Activated naive CD8-positive, alpha-beta T cell (primary cell): ENCODE measurements at regions not wholly inside any gene's neighbourhood (a gene's known extent, or its start where the extent isn't known, plus 50 kb on each side); places are given as distances from the start of the nearest gene placed in this dataset.
"Not testable (repeated sequence)": the region's sequence is repeated elsewhere in the genome, so short reads cannot be mapped to it uniquely, and the experiment has no call there.

Source experiments
- H3K27ac Mint-ChIP-seq: one replicate; pipeline ENCODE4 v1.8.0; 2021; ENCODE audit warnings: mixed read lengths
- H3K27me3 Mint-ChIP-seq: one replicate; pipeline ENCODE4 v1.8.0; 2021; ENCODE audit warnings: mixed read lengths
- H3K36me3 Mint-ChIP-seq: one replicate; pipeline ENCODE4 v1.8.0; 2021; ENCODE audit warnings: mixed read lengths
- H3K4me1 Mint-ChIP-seq: one replicate; pipeline ENCODE4 v1.8.0; 2021; ENCODE audit warnings: low read depth, mixed read lengths
- H3K4me3 Mint-ChIP-seq: one replicate; pipeline ENCODE4 v1.8.0; 2021; ENCODE audit warnings: mild to moderate bottlenecking, mixed read lengths
- H3K9me3 Mint-ChIP-seq: one replicate; pipeline ENCODE4 v1.8.0; 2021; ENCODE audit warnings: low read depth, mixed read lengths

DNA sequence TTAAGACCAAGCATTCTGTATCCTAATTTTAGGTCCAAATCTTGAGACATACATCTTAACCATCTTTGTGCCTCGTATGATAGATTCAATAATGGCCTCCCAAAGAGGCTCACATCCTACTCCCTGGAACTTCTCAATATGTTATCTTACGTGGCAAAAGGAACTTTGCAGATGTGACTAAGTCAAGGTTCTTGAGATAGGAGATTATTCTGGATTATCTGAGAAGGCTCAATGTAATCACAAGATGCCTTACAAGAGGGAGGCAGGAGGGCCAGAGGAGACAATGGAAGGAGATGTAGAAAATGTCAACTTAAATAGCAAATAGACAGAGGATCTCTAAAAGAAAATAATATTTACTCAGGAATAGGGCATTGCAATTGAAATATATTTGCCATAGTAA lies 548.9 kb downstream of the MATN1 start:
- H3K36me3 Mint-ChIP-seq = no peaks in the 10 kb centered on the region

DNA sequence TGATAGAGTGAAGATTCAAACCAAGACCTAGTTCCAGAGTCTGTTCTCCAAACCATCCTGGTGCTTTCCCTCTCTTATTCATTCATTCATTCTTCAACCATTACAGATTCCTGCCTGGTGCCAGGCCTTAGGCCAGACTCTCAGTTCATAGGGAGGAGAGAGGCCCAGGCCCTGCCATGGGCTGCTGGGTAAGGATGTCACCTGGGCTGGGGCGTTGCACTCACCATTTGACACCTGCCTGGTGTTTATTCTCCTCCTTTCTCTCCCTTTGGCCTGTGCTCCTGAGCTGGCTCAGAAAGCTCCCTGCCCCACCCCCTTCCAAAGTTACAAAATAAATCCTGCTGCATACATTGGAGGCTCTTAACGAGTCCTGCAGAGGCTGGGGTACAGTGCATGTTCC lies 549.8 kb downstream of the MATN1 start:
- H3K9me3 Mint-ChIP-seq = peaks cover 3% of the 10 kb centered on the region
- no peak overlapping the region for H3K4me3 Mint-ChIP-seq
- H3K27me3 Mint-ChIP-seq = peaks cover 2% of the 10 kb centered on the region
- H3K27ac Mint-ChIP-seq = no peak overlapping the region
- no peaks in the 10 kb centered on the region for H3K4me1 Mint-ChIP-seq
- no peaks in the 10 kb centered on the region for H3K36me3 Mint-ChIP-seq

More for the DNA sequence above, 548.9 kb downstream of the MATN1 start:
- Mint-ChIP-seq H3K4me3 (no peak overlapping the region), H3K27me3 (peaks cover 4% of the 10 kb centered on the region), H3K4me1 (no peaks in the 10 kb centered on the region), H3K9me3 (peaks cover 7% of the 10 kb centered on the region), H3K27ac (no peak overlapping the region)

DNA sequence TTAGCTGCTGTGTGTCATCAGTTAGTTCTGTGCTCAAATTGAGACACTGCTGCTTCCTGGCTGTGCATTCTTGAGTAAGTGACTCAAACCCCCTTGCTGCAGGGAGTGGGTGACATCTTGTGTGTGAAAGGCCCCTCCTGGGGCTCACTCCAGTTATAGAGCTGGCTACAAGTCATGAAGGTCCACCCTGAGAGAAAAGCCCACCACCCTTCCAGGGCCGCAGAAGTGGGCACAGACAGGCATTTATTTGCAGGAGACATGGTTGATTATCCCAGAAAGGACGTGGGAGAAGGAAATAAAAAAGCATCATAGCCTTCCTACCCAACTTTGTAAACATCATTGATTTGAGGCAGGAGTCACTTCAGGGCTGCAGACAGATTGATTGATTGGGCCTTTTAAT lies 550.6 kb downstream of the MATN1 start:
- H3K9me3 Mint-ChIP-seq = peaks cover 3% of the 10 kb centered on the region
- peaks cover 3% of the 10 kb centered on the region for H3K27me3 Mint-ChIP-seq
- H3K36me3 Mint-ChIP-seq = no peaks in the 10 kb centered on the region
- no peaks in the 10 kb centered on the region for H3K4me1 Mint-ChIP-seq
- no peak overlapping the region for H3K27ac Mint-ChIP-seq
- H3K4me3 Mint-ChIP-seq = no peak overlapping the region

GRCh38 chr1:30172299-30172694 lies 551.1 kb downstream of the MATN1 start:
- Mint-ChIP-seq H3K9me3 (peaks cover 1% of the 10 kb centered on the region), H3K4me3 (no peak overlapping the region), H3K27ac (no peak overlapping the region), H3K27me3 (peaks cover 3% of the 10 kb centered on the region), H3K4me1 (no peaks in the 10 kb centered on the region), H3K36me3 (no peaks in the 10 kb centered on the region)

GRCh38 chr1:30171537-30172298 lies 551.7 kb downstream of the MATN1 start:
- no peaks in the 10 kb centered on the region for H3K9me3 Mint-ChIP-seq
- H3K27me3 Mint-ChIP-seq = peaks cover 3% of the 10 kb centered on the region

DNA sequence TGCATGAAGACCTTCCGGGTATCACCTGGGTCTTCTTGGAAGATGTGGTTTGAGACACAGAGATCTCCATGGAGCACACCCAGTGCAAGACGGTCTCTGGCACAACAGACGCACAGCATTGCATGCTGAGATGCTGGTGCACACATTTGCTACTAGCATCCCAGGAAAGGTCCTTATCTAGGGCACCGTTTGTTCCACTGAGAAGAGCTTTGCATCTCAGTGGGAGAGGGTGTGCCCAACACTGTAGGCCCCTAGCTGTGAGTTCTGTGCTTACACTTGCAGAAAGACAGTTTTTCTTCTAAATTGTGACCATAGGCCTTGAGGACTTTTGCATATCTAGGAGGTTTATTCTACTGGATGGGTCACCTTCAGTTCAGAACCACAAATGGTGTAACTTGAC lies 554.1 kb downstream of the MATN1 start:
- Mint-ChIP-seq H3K36me3 (no peaks in the 10 kb centered on the region), H3K27ac (no peak overlapping the region), H3K27me3 (peaks cover 8% of the 10 kb centered on the region), H3K9me3 (no peaks in the 10 kb centered on the region), H3K4me1 (no peaks in the 10 kb centered on the region), H3K4me3 (no peak overlapping the region)

More at GRCh38 chr1:30171537-30172298, 551.7 kb downstream of the MATN1 start:
- Mint-ChIP-seq H3K36me3 (no peaks in the 10 kb centered on the region), H3K4me3 (no peak overlapping the region), H3K27ac (no peak overlapping the region), H3K4me1 (no peaks in the 10 kb centered on the region)

DNA sequence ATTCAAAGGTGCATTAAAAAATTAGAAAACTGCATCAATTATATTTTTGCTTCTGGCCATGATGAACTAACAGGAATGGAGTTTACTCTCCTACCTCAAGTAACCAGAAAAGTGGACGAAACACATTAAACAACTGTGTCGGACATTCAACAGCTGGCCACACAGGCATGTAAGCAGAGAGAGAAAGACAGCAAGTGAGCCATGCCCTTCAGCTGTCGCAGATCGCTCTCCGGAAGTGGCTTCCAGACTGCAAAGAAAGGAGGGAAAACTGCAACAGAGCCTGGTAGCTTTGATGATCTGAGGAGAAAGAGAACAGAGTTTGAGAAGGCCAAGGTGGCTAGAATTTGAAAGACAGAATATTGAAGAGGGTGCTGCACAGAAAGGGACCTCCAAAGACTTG lies 557.2 kb downstream of the MATN1 start:
- no peaks in the 10 kb centered on the region for H3K9me3 Mint-ChIP-seq
- no peaks in the 10 kb centered on the region for H3K36me3 Mint-ChIP-seq
- no peaks in the 10 kb centered on the region for H3K4me1 Mint-ChIP-seq
- no peak overlapping the region for H3K27ac Mint-ChIP-seq
- peaks cover 15% of the 10 kb centered on the region for H3K27me3 Mint-ChIP-seq
- H3K4me3 Mint-ChIP-seq = no peak overlapping the region

GRCh38 chr1:30165116-30165515 lies 558.3 kb downstream of the MATN1 start:
- Mint-ChIP-seq H3K9me3 (no peaks in the 10 kb centered on the region), H3K27ac (no peak overlapping the region), H3K36me3 (no peaks in the 10 kb centered on the region), H3K27me3 (peaks cover 18% of the 10 kb centered on the region), H3K4me1 (no peaks in the 10 kb centered on the region), H3K4me3 (no peak overlapping the region)

- Mint-ChIP-seq H3K36me3 (no peaks in the 10 kb centered on the region), H3K27me3 (peaks cover 18% of the 10 kb centered on the region), H3K4me1 (no peaks in the 10 kb centered on the region), H3K9me3 (no peaks in the 10 kb centered on the region), H3K4me3 (no peak overlapping the region), H3K27ac (no peak overlapping the region)
These were observed 558.7 kb downstream of the MATN1 start for GRCh38 chr1:30164693-30165092.

DNA sequence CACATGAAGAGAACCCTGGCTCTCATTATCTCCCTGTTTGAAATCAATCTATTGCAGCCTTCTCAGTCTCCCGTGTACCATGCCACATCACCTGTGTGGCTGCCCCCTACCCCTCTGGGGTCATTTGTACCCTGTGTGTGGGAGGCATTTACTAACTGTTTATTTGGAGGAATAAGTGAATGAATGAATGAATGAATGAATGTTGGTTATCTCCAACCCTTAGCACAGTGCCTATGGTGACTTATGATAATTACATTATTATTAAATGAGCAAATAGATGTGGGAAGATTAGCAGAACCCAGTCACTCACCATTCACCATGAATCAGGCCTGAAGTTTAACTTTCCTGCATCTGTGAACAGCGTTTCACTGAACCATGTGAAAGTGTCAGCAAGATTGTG lies 560.8 kb downstream of the MATN1 start:
- H3K27me3 Mint-ChIP-seq = peaks cover 21% of the 10 kb centered on the region

DNA sequence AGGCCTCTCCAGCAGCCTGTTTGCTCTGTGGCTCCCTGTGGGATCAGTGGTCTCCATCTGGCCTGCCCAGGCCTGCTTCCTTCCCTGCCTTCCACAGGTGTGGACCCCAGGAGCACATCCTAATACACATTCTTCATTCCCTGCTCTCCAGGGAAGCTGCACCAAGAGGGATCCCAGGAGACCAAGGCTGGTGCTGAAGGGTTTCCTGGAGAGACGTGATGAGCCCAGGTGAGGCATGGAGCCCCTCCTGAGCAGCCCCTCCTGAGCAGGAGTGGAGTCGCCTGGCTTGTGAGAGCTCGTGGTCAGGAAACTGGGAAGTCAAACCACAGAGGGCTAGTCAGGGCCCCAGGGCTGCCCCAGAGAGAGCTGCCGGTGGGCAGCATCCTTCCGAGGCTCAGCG lies 561.4 kb downstream of the MATN1 start:
- H3K36me3 Mint-ChIP-seq = no peaks in the 10 kb centered on the region
- H3K4me1 Mint-ChIP-seq = no peaks in the 10 kb centered on the region
- no peak overlapping the region for H3K27ac Mint-ChIP-seq
- no peak overlapping the region for H3K4me3 Mint-ChIP-seq
- H3K27me3 Mint-ChIP-seq = peaks cover 21% of the 10 kb centered on the region
- H3K9me3 Mint-ChIP-seq = no peaks in the 10 kb centered on the region

More for the DNA sequence above, 560.8 kb downstream of the MATN1 start:
- no peaks in the 10 kb centered on the region for H3K9me3 Mint-ChIP-seq
- no peaks in the 10 kb centered on the region for H3K4me1 Mint-ChIP-seq
- no peaks in the 10 kb centered on the region for H3K36me3 Mint-ChIP-seq
- no peak overlapping the region for H3K27ac Mint-ChIP-seq
- no peak overlapping the region for H3K4me3 Mint-ChIP-seq

GRCh38 chr1:30160999-30161689 lies 562.2 kb downstream of the MATN1 start:
- no peaks in the 10 kb centered on the region for H3K36me3 Mint-ChIP-seq
- no peaks in the 10 kb centered on the region for H3K4me1 Mint-ChIP-seq
- no peak overlapping the region for H3K27ac Mint-ChIP-seq
- peaks cover 21% of the 10 kb centered on the region for H3K27me3 Mint-ChIP-seq
- H3K4me3 Mint-ChIP-seq = no peak overlapping the region
- no peaks in the 10 kb centered on the region for H3K9me3 Mint-ChIP-seq

GRCh38 chr1:30159015-30159414 lies 564.4 kb downstream of the MATN1 start:
- H3K27ac Mint-ChIP-seq = no peak overlapping the region
- no peaks in the 10 kb centered on the region for H3K36me3 Mint-ChIP-seq
- peaks cover 26% of the 10 kb centered on the region for H3K27me3 Mint-ChIP-seq

GRCh38 chr1:30155698-30156097 lies 567.7 kb downstream of the MATN1 start:
- H3K36me3 Mint-ChIP-seq, H3K4me1 Mint-ChIP-seq: not testable (repeated sequence)
- H3K27me3 Mint-ChIP-seq = peaks cover 19% of the 10 kb centered on the region

More at GRCh38 chr1:30159015-30159414, 564.4 kb downstream of the MATN1 start:
- peaks cover 5% of the 10 kb centered on the region for H3K9me3 Mint-ChIP-seq
- no peak overlapping the region for H3K4me3 Mint-ChIP-seq
- H3K4me1 Mint-ChIP-seq = no peaks in the 10 kb centered on the region

DNA sequence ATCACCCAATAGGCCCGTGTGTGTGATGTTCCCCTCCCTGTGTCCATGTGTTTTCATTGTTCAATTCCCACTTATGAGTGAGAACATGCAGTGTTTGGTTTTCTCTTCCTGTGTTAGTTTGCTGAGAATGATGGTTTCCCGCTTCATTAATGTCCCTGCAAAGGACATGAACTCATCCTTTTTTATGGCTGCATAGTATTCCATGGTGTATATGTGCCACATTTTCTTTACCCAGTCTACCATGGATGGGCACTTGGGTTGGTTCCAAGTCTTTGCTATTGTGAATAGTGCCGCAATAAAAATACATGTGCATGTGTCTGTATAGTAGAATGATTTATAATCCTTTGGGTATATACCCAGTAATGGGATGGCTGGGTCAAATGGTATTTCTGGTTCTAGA lies 568.1 kb downstream of the MATN1 start:
- Mint-ChIP-seq H3K9me3 (peaks cover 16% of the 10 kb centered on the region), H3K27me3 (peaks cover 17% of the 10 kb centered on the region)
- not testable (repeated sequence) for H3K27ac Mint-ChIP-seq, H3K4me1 Mint-ChIP-seq, H3K4me3 Mint-ChIP-seq, H3K36me3 Mint-ChIP-seq

More at GRCh38 chr1:30155698-30156097, 567.7 kb downstream of the MATN1 start:
- H3K27ac Mint-ChIP-seq, H3K4me3 Mint-ChIP-seq: not testable (repeated sequence)
- peaks cover 16% of the 10 kb centered on the region for H3K9me3 Mint-ChIP-seq
